Fibroblast of mammary gland (primary cell): ENCODE measurements at regions not wholly inside any gene's neighbourhood (a gene's known extent, or its start where the extent isn't known, plus 50 kb on each side); places are given as distances from the start of the nearest gene placed in this dataset.

Experiments used
- DNase-seq: peaks from one replicate; pipeline ENCODE4 v3.0.0-alpha.2; 2010; ENCODE audit warnings: low read depth
- H3K4me3 ChIP-seq: 2 replicates; pipeline ENCODE4 v1.5.1; 2011; ENCODE audit warnings: low read depth, mild to moderate bottlenecking, low read length, moderate library complexity; ENCODE audit not compliant: control insufficient read depth
- TF ChIP-seq, protein P1 (sequence below): conservative IDR thresholded peaks from 2 replicates; pipeline ENCODE4 v1.5.1; 2011; ENCODE audit warnings: low read depth, low read length, inconsistent platforms; ENCODE audit not compliant: control insufficient read depth, insufficient read depth

DNA sequence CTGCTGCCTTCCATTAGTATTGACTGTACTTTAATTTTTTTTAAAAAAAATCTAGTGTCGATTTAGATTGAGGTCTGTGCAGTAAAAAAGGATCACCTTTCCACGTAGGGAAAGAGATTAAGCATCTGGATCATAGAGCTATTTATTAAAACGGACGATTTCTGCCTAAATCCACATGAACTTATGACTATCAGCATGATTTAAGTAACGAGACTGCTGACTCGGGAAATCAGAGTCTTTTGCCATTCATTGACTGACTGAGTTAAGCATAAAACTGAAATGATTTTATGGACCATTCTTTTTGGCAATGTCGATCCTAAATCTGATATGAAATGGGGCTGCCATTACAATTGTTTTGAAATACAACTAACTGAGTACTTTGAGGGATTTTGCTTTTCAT lies 261.7 kb downstream of the SAMD5 start:
- TF ChIP-seq, protein P1, sequence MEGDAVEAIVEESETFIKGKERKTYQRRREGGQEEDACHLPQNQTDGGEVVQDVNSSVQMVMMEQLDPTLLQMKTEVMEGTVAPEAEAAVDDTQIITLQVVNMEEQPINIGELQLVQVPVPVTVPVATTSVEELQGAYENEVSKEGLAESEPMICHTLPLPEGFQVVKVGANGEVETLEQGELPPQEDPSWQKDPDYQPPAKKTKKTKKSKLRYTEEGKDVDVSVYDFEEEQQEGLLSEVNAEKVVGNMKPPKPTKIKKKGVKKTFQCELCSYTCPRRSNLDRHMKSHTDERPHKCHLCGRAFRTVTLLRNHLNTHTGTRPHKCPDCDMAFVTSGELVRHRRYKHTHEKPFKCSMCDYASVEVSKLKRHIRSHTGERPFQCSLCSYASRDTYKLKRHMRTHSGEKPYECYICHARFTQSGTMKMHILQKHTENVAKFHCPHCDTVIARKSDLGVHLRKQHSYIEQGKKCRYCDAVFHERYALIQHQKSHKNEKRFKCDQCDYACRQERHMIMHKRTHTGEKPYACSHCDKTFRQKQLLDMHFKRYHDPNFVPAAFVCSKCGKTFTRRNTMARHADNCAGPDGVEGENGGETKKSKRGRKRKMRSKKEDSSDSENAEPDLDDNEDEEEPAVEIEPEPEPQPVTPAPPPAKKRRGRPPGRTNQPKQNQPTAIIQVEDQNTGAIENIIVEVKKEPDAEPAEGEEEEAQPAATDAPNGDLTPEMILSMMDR, result no peak
- DNase-seq, result no peak
- H3K4me3 ChIP-seq, result no peak overlapping the region

DNA sequence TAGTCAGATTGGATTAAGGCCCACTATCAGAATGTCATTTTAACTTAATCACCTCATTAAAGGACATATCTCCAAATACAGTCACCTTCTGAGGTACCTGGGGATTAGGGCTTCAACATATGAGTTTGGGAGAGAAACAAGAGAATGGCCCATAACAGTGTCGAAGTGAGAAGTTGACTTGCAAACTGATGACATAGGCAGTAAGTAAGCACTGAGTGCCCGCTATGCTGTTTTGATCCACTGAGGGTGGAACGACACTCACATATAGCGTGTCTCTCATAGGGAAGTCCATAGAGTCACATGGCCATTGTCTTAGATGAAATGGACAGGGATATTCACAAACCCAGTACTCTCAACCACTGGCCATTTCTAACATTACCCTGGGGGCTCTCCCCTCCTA lies 264.2 kb downstream of the SAMD5 start:
- TF ChIP-seq, protein P1, result no peak
- no peak overlapping the region for H3K4me3 ChIP-seq
- no peak for DNase-seq

DNA sequence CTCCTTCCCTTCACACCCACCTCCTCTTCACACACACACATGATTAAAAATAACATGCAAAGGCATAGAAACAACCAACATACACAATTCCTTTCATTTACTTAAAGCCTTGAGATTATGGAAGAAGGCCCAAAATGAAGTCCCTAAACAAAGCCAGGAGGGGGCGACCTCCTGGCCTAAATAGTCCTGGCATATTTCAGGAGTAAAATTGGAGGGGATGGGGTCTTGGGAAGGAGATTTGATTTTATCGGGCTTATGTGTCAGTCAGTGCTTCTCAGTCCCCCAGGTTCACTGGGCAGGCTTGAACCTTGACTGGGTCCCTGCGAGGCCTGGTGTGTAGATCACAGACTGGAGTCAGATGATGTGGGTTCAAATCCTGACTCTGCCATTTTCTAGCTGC lies 266.4 kb downstream of the SAMD5 start:
- DNase-seq, result peak; percentile 5
- H3K4me3 ChIP-seq, result no peak overlapping the region
- TF ChIP-seq, protein P1, result peak; percentile 35

DNA sequence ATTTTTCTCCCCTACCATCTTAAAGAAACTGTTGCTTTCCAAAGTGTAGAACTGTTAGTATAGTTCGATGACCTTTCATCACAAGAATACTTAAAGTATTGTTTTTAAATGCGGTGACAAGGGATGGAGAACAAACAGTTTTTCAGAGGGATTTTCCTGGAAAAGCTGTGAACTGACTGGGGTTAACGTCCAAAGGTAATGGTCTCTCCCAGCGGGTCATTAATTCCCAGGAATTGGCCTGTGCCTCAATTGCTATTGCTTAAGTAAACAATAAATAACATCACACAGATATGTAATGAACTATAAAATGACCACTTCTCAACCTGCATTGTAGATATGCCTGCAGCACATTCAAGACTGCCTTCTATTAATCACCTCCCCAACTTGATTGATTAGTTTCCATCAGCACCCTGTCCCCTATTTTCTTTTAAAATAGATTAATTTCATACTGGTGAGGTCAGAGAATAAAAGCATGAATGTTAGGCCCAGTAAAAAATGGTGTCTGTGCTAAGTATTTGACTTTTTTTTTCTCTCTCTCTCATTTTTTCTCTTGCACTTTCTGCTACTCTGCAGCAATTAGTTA lies 268.2 kb downstream of the SAMD5 start:
- TF ChIP-seq, protein P1, result no peak

DNA sequence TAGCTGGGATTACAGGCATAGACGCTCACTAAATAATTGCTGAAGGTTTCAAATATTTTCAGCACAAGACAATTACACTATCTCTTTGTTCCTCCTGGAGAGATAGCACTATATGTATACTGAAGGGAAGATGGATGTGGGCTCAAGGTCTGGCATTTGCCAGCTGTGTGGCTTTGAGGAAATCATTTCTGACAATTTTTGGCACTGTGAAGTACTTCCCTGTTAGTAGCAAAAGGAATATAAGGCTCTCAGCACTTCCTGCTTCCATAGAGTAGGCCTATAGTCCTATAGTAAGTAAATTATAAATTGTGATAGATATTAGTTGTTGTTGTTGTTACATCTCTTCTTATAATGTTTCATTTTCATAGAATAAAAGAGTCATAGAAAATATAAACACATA lies 271.1 kb downstream of the SAMD5 start:
- DNase-seq, result no peak
- TF ChIP-seq, protein P1, result no peak
- no peak overlapping the region for H3K4me3 ChIP-seq

More for the DNA sequence above, 268.2 kb downstream of the SAMD5 start:
- H3K4me3 ChIP-seq, result no peak overlapping the region
- DNase-seq, result no peak

DNA sequence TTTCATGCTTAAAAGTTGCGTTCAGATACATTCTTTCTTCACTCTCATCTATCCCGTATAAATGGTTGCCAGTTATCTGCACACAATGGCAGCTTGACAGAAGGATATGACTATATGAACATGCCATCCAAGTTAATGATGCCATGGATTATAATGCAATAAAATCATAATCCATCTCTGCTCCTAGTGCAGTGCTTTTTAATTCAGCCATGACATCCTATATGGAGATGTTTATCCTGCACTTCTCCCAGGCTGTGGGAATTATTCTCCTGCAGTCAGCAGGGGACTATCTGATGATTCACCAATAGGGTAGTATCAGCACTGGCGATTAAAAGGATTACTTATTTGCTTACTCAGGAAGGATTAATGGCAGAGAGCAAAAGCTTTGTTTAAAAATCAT lies 273.8 kb downstream of the SAMD5 start:
- DNase-seq, result peak; percentile 39
- H3K4me3 ChIP-seq, result no peak overlapping the region
- TF ChIP-seq, protein P1, result no peak

DNA sequence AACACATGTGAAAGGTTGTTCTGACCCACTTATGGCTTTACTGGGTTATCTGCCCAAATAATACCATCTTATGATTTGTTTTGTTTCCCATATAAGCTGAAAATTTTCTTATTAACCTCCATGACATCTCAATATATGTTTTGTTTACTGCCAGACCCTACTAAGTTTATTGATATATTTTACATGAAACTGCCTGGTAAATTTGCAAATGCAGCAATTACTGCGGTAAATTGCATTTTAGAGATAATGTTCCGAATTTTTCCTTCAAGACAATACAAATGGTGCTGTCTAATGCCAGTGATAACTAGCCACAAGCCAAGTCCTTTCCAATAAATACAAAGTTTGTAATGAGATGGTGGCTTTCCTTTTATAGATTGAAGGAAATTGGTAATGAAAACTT lies 275.9 kb downstream of the SAMD5 start:
- TF ChIP-seq, protein P1, result no peak
- no peak for DNase-seq
- H3K4me3 ChIP-seq, result no peak overlapping the region
